ENCODE measurements at regions not wholly inside any gene's neighbourhood (a gene's known extent, or its start where the extent isn't known, plus 50 kb on each side); places are given as distances from the start of the nearest gene placed in this dataset.

DNA sequence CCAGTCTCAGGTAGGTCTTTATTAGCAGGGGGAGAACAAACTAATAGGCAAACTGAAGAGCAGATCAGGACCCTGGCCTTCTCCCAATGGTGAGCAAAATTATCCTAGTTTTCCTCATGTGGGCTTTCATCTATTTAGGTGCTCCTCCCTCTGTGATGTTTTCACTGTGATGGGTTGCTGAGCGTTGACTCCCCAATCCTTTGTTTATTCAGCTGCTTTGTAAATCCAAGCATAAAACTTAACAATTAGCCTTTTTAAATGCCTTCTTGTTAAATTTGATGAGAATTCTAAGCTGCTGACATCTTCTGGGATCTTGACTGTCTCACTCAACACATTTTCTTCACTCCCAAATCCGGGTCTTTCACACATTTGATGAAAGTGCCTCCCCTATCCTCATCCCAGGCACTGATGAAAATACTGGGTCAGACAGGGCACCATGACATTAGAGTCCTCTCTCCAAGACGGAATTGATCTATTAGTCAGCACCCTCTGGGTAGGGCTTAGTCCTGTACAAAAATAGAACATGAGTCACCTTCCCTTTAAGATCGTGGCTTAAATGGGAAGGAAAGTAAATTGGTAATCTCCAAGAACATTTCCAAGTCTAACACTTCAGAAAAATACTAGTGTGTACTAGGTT, 199.3 kb upstream of the ISX start:
- H3K36me3 ChIP-seq (ENCODE audit: insufficient read depth, low read length) = no peaks in the 10 kb centered on the region
- DNase-seq (ENCODE audit: low read depth, low spot score) = no peak
- TF ChIP-seq EZH2 (IDR thresholded peaks at IDR 0.05) (no peak), POLR2AphosphoS5 (IDR thresholded peaks at IDR 0.05; ENCODE audit: borderline replicate concordance, low read depth, low read length) (no peak), FOXP2 (optimal IDR thresholded peaks at IDR 0.05; ENCODE audit: control extremely low read depth, extremely low read length, insufficient read depth) (no peak)
- H3K27ac ChIP-seq = no peak overlapping the region
- no peak overlapping the region for H3K4me3 ChIP-seq
- H3K9ac ChIP-seq (ENCODE audit: insufficient read length) = no peak overlapping the region
- H3K9me3 ChIP-seq (ENCODE audit: low read depth, low read length) = no peaks in the 10 kb centered on the region

DNA sequence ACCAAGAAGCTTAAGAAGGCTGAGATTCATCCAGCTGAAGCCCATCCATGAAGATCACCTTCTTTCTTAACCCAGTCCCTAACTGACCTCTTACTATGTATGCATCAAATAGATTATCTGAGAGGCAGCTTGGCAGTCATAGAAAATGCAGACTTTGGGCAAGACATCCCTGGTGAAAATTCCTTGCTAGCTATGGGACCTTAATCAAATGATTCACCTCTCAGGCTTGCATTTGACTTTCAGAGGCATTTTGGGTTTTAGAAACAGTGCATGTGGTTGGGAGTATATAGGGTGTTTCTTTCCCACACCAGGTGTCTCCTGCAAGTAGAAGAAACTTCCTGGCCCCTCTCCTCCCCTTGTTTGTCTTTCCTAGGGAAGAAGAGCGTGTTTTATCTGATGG, 188.5 kb upstream of the ISX start:
- TF ChIP-seq POLR2AphosphoS5 (IDR thresholded peaks at IDR 0.05; ENCODE audit: borderline replicate concordance, low read depth, low read length) = no peak
- no peak for TF ChIP-seq FOXP2 (optimal IDR thresholded peaks at IDR 0.05; ENCODE audit: control extremely low read depth, extremely low read length, insufficient read depth)
- no peak for TF ChIP-seq EZH2 (IDR thresholded peaks at IDR 0.05)
- Histone ChIP-seq H3K4me3 (no peak overlapping the region), H3K36me3 (ENCODE audit: insufficient read depth, low read length) (no peaks in the 10 kb centered on the region), H3K9ac (ENCODE audit: insufficient read length) (no peak overlapping the region), H3K27ac (no peak overlapping the region), H3K9me3 (ENCODE audit: low read depth, low read length) (no peaks in the 10 kb centered on the region)
- no peak for DNase-seq (ENCODE audit: low read depth, low spot score)

DNA sequence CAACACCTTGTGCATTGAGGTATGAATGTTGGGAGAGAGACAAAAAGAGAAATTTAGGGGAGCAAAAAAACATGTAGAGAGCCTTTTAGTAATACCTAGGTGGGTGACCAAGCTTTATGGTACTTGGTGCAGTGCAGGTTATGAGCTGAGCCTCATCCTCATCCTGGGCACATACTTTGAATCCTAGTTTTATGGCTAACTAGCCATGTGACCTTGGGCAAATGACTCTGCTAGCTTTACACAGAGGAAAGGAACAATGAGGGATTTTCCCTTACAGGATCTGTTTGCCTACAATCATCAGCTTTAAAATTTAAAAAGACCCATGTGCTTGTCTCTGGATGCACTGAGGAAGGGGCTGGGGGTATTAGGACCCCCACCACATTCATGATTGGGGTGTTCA, 187.8 kb upstream of the ISX start:
- Histone ChIP-seq H3K9me3 (ENCODE audit: low read depth, low read length) (no peaks in the 10 kb centered on the region), H3K27ac (no peak overlapping the region), H3K36me3 (ENCODE audit: insufficient read depth, low read length) (no peaks in the 10 kb centered on the region), H3K4me3 (no peak overlapping the region), H3K9ac (ENCODE audit: insufficient read length) (no peak overlapping the region)
- no peak for DNase-seq (ENCODE audit: low read depth, low spot score)
- TF ChIP-seq POLR2AphosphoS5 (IDR thresholded peaks at IDR 0.05; ENCODE audit: borderline replicate concordance, low read depth, low read length) (no peak), EZH2 (IDR thresholded peaks at IDR 0.05) (no peak), FOXP2 (optimal IDR thresholded peaks at IDR 0.05; ENCODE audit: control extremely low read depth, extremely low read length, insufficient read depth) (no peak)

DNA sequence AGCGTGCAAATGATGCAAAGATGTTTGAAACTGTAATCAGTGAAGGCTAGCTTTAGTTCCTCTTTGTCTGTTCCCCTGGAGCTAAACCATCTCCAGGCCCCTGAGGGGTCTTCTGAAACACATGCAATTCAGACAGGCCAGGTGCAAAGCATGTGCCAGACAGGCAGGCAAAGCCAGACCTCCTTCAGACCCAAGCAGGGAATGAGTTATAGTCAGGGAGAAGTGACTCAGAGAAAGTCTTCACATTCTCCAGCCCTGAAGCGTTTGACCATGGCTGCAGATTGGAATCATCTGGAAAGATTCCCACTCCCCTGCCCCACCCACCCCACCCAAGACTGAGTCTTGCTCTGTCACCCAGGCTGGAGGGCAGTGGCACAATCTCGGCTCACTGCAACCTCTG, 187.0 kb upstream of the ISX start:
- TF ChIP-seq POLR2AphosphoS5 (IDR thresholded peaks at IDR 0.05; ENCODE audit: borderline replicate concordance, low read depth, low read length) (no peak), FOXP2 (optimal IDR thresholded peaks at IDR 0.05; ENCODE audit: control extremely low read depth, extremely low read length, insufficient read depth) (no peak), EZH2 (IDR thresholded peaks at IDR 0.05) (no peak)
- Histone ChIP-seq H3K27ac (no peak overlapping the region), H3K36me3 (ENCODE audit: insufficient read depth, low read length) (no peaks in the 10 kb centered on the region), H3K9ac (ENCODE audit: insufficient read length) (no peak overlapping the region), H3K4me3 (no peak overlapping the region), H3K9me3 (ENCODE audit: low read depth, low read length) (no peaks in the 10 kb centered on the region)
- DNase-seq (ENCODE audit: low read depth, low spot score) = no peak

DNA sequence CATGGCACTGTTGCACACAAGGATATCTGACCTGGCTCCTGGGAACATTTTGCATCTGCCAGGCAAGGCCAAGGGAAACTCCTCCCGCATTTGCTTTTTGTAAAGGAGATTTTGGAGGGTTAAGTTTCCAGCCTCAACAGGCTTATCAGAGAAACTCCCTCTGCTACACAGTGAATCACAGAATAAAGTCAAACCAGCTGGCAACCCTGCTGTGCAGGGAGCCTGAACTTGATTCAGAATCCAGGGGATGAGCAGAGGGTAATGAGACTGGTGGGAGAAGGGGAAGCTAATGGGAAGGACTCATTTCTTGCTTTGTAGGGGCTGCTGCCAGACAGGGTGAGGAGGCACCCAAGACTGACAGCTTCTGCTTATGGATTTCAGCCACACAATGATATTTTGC, 185.3 kb upstream of the ISX start:
- TF ChIP-seq FOXP2 (optimal IDR thresholded peaks at IDR 0.05; ENCODE audit: control extremely low read depth, extremely low read length, insufficient read depth) (no peak), EZH2 (IDR thresholded peaks at IDR 0.05) (no peak), POLR2AphosphoS5 (IDR thresholded peaks at IDR 0.05; ENCODE audit: borderline replicate concordance, low read depth, low read length) (no peak)
- no peak overlapping the region for H3K27ac ChIP-seq
- no peaks in the 10 kb centered on the region for H3K36me3 ChIP-seq (ENCODE audit: insufficient read depth, low read length)
- H3K9ac ChIP-seq (ENCODE audit: insufficient read length) = no peak overlapping the region
- H3K4me3 ChIP-seq = no peak overlapping the region
- no peak for DNase-seq (ENCODE audit: low read depth, low spot score)
- no peaks in the 10 kb centered on the region for H3K9me3 ChIP-seq (ENCODE audit: low read depth, low read length)

DNA sequence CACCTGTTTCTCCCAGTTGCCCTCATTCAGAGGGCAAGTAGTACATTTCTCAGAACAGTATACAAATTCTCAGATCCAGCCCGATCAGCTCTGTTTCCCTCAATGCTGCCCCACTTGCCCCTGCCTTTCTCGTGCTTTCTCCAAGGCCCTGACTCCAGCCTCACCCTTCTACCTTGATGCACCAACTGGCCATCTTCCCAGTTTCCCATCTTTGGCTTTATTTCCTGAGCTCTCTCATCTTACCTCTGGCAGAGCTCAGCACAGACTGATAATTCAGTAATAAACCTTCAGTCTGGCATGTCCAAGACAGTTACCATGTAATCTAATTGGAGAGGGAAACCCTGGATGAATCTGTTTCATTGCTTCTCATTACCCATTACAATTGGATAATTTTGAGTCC, 184.5 kb upstream of the ISX start:
- TF ChIP-seq FOXP2 (optimal IDR thresholded peaks at IDR 0.05; ENCODE audit: control extremely low read depth, extremely low read length, insufficient read depth) (no peak), EZH2 (IDR thresholded peaks at IDR 0.05) (no peak), POLR2AphosphoS5 (IDR thresholded peaks at IDR 0.05; ENCODE audit: borderline replicate concordance, low read depth, low read length) (no peak)
- no peak overlapping the region for H3K9ac ChIP-seq (ENCODE audit: insufficient read length)
- no peak for DNase-seq (ENCODE audit: low read depth, low spot score)
- H3K36me3 ChIP-seq (ENCODE audit: insufficient read depth, low read length) = no peaks in the 10 kb centered on the region
- H3K4me3 ChIP-seq = no peak overlapping the region
- H3K9me3 ChIP-seq (ENCODE audit: low read depth, low read length) = no peaks in the 10 kb centered on the region
- no peak overlapping the region for H3K27ac ChIP-seq

DNA sequence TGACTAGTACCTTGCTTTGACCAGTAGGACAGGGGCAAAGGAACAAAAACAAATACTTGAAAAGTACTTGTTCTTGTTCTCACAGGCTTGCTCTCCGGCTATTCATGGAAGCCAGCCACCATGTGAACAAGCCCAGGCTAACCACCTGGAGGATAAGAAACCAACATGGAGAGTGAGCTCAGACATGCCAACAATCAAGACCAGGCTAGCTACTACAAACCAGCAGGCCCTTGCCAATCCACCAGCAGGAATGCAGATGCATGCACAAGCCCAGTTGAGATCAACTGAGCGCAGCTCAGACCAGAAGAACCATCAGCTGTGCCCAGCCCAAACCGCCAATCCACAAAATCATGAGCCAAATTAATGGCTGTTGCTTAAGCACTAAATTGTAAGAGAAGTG, 180.1 kb upstream of the ISX start:
- Histone ChIP-seq H3K36me3 (ENCODE audit: insufficient read depth, low read length) (no peaks in the 10 kb centered on the region), H3K27ac (no peak overlapping the region), H3K9me3 (ENCODE audit: low read depth, low read length) (no peaks in the 10 kb centered on the region), H3K4me3 (no peak overlapping the region), H3K9ac (ENCODE audit: insufficient read length) (no peak overlapping the region)
- TF ChIP-seq EZH2 (IDR thresholded peaks at IDR 0.05) = no peak
- DNase-seq (ENCODE audit: low read depth, low spot score) = no peak

DNA sequence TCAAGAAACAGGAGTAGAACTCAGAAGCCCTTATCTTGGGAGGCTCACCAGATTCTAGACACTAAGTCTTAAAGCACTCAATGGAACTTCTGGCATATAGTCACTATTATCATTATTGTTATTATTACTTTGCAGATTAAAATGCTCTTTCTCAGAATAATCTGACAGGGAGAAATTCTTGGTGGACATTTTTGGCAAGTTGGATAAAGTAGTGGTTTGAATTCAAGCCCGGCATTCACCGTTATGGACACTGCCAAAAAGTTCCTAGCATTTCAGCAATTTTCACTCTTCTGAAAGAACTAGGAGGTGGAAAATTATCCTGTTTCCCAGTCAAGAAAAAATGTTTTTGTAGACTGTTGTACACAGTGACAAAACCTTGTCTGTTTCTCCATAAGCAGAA, 179.6 kb upstream of the ISX start:
- Histone ChIP-seq H3K27ac (no peak overlapping the region), H3K9me3 (ENCODE audit: low read depth, low read length) (no peaks in the 10 kb centered on the region), H3K36me3 (ENCODE audit: insufficient read depth, low read length) (no peaks in the 10 kb centered on the region), H3K9ac (ENCODE audit: insufficient read length) (no peak overlapping the region), H3K4me3 (no peak overlapping the region)
- TF ChIP-seq FOXP2 (optimal IDR thresholded peaks at IDR 0.05; ENCODE audit: control extremely low read depth, extremely low read length, insufficient read depth) = no peak
- no peak for TF ChIP-seq POLR2AphosphoS5 (IDR thresholded peaks at IDR 0.05; ENCODE audit: borderline replicate concordance, low read depth, low read length)
- TF ChIP-seq EZH2 (IDR thresholded peaks at IDR 0.05) = no peak
- DNase-seq (ENCODE audit: low read depth, low spot score) = no peak

DNA sequence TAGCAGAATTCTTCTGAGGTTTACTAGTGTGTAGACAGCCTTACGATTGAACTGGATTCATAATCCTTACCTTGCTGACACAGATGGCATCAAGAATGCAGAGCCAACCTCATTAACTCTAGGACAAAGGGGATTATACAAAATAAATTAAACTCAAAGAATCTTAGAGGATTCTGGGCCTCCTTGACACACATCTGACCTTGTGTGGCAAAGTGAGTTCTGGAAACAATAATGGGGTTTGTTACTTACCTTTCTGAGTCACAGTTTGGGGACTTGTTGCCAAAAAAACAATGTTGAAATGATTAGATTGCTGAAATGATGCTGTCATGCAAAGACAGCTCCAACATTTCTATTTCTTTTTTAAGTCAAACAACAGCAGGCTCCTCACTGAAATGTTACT, 179.1 kb upstream of the ISX start:
- no peaks in the 10 kb centered on the region for H3K36me3 ChIP-seq (ENCODE audit: insufficient read depth, low read length)
- no peak overlapping the region for H3K27ac ChIP-seq
- H3K9me3 ChIP-seq (ENCODE audit: low read depth, low read length) = no peaks in the 10 kb centered on the region
- TF ChIP-seq FOXP2 (optimal IDR thresholded peaks at IDR 0.05; ENCODE audit: control extremely low read depth, extremely low read length, insufficient read depth) (no peak), POLR2AphosphoS5 (IDR thresholded peaks at IDR 0.05; ENCODE audit: borderline replicate concordance, low read depth, low read length) (no peak), EZH2 (IDR thresholded peaks at IDR 0.05) (no peak)
- H3K4me3 ChIP-seq = no peak overlapping the region
- DNase-seq (ENCODE audit: low read depth, low spot score) = no peak
- H3K9ac ChIP-seq (ENCODE audit: insufficient read length) = no peak overlapping the region

Data from SK-N-MC (cell line).